ENCODE measurements at regions not wholly inside any gene's neighbourhood (a gene's known extent, or its start where the extent isn't known, plus 50 kb on each side); places are given as distances from the start of the nearest gene placed in this dataset.
"Not testable (repeated sequence)": the region's sequence is repeated elsewhere in the genome, so short reads cannot be mapped to it uniquely, and the experiment has no call there.

DNA sequence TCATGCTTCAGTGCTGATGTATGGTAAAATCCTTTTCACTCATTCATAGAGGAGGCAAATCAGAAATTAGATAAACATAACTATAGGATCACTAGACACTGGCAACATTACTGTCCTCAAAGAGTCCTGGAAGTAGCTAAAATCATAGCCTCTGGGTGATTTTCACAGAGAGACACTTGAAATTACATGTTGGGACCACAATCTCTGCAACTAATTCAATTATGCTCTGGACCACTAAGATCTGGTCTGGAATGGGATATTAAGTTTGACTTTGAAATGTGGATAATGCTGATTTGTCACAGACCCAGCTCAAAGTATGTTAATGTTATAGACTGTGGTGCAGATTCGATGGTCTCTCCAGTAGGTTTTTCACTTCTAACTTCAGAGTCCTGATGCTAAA, 214.6 kb upstream of the CCNH start:
- DNase-seq (ENCODE audit: low read depth) = no peak

- no peak for DNase-seq (ENCODE audit: low read depth)
These were observed 195.7 kb upstream of the CCNH start for GRCh38 chr5:87608385-87608784.

DNA sequence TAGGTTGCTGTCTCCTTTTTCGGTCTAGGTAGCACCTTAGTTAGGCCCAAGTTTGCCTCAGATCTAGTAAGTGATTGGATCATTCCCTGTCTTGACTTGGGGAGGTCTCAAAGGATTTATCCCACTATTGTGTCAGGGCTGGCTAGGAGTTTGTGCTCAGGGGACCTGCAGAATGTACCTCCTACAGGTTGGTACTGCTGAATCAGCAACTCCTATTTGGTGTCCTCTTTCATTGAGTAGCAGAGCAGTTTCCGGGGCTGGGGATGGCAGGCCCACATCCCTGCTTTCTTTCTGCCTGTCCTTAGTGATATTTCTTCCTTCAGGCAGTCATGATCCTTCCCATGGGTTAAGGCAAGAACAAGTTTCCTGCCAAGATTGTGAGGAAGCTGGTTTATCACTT, 192.9 kb upstream of the CCNH start:
- no peak for DNase-seq (ENCODE audit: low read depth)

DNA sequence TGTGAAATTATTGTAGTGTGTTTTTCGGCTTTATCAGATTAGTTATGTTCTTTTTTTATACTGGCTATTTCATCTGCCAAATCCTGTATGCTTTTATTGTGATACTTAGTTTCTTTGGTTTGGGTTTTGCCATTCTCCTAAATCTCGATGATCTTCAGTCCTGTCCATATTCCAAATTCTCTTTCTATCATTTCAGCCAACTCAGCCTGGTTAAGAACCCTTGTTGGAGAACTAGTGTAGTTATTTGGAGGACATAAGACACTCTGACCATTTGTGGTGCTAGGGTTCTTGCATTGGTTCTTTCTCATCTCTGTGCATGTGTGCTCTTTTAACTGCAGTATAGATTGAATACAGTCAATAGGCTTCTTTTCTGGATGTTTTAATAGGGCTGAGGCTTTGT, 187.0 kb upstream of the CCNH start:
- no peak for DNase-seq (ENCODE audit: low read depth)

DNA sequence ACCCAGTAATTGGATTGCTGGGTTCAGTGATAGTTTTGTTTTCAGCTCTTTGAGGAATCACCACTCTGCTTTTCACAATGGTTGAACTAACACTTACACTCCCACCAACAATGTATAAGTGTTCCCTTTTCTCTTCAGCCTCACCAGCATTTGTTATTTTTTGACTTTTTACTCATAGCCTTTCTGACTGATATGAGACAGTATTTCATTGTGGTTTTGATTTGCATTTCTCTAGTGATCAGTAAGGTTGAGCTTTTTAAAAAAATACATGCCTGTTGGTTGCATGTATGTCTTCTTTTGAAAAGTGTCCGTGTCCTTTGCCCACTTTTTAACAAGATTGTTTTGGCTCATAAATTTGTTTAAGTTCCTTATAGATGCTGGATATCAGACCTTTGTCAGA, 185.7 kb upstream of the CCNH start:
- DNase-seq (ENCODE audit: low read depth) = no peak

GRCh38 chr5:87594566-87594965, 181.8 kb upstream of the CCNH start:
- DNase-seq (ENCODE audit: low read depth) = no peak

DNA sequence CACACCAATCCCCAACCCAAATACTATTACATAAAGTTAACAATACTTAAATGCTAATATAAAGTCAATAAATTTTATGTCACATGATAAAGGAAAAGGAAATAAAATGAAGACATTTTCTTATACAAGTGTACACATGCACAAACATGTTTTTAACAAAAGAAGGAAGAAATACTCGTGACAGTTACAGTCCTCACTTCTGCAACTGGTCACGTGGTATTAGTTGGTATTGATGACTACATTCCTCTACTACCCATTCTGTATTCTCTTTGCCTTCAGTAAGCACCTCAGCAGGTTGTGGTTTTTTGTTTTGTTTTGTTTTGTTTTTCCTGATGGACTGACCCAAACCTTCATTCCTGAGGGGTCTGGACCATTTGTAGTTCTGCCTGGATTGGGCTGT, 176.9 kb upstream of the CCNH start:
- no peak for DNase-seq (ENCODE audit: low read depth)

DNA sequence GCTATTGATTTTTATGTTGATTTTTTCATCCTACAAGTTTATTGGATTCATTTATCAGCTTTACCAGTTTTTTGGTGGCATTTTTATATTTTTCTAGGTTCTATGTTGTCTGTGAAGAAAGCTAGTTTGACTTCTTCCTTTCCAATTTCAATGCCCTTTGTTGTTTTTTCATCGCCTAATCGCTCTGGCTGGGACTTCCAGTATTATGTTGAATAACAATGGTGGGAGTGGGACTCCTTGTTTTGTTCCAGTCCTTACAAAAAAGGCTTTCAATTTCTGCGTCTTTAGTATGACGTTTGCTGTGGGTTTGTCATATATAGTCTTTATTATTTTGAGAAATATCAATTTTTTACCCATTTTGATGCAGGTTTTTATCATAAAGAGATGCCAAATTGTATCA, 175.6 kb upstream of the CCNH start:
- no peak for DNase-seq (ENCODE audit: low read depth)

DNA sequence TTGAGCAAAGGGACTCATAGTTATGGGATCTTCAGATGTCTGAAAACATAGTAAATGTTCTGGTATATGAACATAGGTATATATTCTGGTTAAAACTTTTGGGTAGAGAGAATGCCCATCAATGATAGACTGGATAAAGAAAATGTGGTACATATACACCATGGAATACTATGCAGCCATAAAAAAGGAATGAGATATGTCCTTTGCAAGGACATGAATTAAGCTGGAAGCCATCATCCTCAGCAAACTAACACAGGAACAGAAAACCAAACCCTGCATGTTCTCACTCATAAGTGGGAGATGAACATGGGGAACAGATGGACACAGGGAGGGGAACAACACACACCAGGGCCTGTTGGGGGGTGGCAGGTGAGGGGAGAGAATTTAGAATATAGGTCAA, 171.0 kb upstream of the CCNH start:
- DNase-seq (ENCODE audit: low read depth) = not testable (repeated sequence)

- no peak for DNase-seq (ENCODE audit: low read depth)
These were observed 169.4 kb upstream of the CCNH start for GRCh38 chr5:87582149-87582548.

DNA sequence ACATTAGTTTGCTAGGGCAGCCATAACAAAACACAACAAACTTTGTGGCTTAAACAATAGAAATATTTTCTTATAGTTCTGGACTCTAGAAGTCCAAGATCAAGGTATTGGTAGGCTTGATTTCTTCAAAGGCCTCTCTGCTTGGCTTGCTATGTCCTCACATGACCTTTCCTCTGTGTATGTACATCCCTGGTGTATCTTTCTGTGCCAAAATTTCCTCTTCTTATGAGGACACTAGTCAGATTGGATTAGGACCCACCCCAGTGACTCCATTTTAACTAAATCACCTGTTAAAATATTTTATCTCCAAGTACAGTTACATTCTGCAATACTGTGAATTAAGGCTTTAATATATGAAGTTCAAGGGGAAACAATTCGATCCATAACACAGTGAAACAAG, 168.9 kb upstream of the CCNH start:
- no peak for DNase-seq (ENCODE audit: low read depth)

GRCh38 chr5:87579678-87580077, 166.9 kb upstream of the CCNH start:
- DNase-seq (ENCODE audit: low read depth) = no peak

GRCh38 chr5:87576867-87577266, 164.1 kb upstream of the CCNH start:
- no peak for DNase-seq (ENCODE audit: low read depth)

GRCh38 chr5:87576306-87576705, 163.6 kb upstream of the CCNH start:
- not testable (repeated sequence) for DNase-seq (ENCODE audit: low read depth)

GRCh38 chr5:87574106-87574505, 161.4 kb upstream of the CCNH start:
- DNase-seq (ENCODE audit: low read depth) = no peak

DNA sequence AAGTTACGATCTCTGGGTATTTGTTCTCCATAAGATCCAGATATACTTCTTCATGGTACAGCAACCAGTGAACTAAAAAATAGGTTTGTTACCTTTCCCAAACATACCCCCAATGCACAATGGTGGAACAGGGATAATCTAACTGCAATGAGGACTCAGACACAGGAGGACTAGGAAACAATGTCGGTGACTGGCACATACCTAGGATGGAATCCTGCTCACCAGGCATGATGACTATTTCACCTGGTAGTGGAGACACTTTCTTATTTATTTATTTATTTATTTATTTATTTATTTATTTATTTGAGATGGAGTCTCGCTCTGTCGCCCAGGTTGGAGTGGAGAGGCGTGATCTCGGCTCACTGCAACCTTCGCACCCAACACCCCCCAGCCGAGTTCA, 159.9 kb upstream of the CCNH start:
- DNase-seq (ENCODE audit: low read depth) = no peak

DNA sequence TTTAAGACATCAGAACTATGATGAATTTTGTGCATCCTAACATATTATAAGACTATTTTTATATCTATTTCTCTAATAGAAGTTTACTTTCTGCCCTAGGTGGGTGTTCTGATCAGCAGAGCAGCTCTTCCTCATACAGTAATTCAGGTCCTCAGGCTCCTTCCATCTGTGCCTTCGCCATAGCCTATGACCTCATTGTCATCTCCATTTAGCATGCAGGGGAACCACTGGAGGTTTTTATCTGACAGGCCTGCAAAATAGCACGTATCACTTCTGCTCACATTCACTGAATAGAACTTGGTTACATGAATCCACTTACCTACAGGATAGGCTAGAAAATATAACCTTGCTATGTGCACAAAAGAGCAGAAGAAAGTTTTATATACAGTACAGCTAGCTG, 159.4 kb upstream of the CCNH start:
- no peak for DNase-seq (ENCODE audit: low read depth)

- DNase-seq (ENCODE audit: low read depth) = no peak
These were observed 157.6 kb upstream of the CCNH start for GRCh38 chr5:87570366-87570765.

DNA sequence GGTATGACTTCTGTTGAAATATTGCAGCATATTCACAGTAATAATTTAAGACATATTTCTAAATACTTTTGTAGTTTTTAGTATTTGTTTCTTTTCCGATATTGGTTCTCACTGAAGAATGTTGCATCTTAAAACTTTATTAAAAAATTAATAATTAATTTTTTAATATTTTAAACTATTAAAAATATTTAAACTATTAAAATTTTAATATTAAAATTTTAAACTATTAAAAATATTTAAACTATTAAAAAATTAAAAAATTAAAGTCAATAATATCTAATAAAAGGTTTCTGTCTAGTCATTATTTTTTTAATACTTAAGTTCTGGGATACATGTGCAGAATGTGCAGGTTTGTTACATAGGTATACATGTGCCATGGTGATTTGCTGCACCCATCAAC, 149.3 kb upstream of the CCNH start:
- DNase-seq (ENCODE audit: low read depth) = no peak

- no peak for DNase-seq (ENCODE audit: low read depth)
These were observed 147.8 kb upstream of the CCNH start for GRCh38 chr5:87560528-87560927.

DNA sequence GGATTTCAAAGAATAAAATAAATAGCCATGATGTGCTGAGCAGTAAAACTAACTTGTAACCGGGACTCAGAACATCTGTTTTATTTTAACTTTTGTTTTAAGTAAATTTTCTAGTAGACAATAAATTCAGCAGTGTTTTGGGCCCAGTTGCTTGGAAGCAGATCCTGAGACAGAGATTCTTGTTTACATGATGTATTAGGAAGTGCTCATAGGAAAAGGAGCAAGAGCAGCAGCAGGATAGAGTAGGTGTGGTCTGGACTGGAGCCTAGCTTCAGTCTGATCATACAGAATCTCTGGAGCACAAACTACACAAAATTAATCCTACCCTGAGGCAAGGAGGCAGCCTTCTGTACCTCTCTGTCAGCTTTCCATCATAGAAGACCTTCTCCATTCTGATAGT, 139.2 kb upstream of the CCNH start:
- no peak for DNase-seq (ENCODE audit: low read depth)

- DNase-seq (ENCODE audit: low read depth) = no peak
These were observed 128.9 kb upstream of the CCNH start for GRCh38 chr5:87541676-87542075.

DNA sequence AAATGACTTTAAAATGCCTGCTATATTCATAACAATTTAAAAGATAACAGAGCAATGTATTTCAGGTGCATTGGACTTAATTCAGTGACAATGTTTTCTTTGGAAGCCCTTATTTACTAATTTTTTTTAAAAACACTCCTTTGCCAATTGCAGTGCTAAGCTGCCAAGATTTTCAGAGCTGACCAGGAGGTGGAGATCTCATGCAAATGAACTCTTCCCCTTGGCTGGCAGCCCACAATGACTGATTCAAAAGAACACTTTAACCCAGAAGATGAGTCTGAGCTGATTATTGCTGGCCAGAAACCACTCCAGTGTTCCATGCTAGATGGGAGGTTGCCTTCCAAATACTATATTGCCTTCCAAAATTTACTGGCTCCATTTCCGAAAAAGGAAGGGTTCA, 128.3 kb upstream of the CCNH start:
- peak; percentile 50 for DNase-seq (ENCODE audit: low read depth)

GRCh38 chr5:87539839-87540238, 127.1 kb upstream of the CCNH start:
- DNase-seq (ENCODE audit: low read depth) = no peak

- no peak for DNase-seq (ENCODE audit: low read depth)
These were observed 123.6 kb upstream of the CCNH start for GRCh38 chr5:87536365-87536764.
